ENCODE measurements at regions not wholly inside any gene's neighbourhood (a gene's known extent, or its start where the extent isn't known, plus 50 kb on each side); places are given as distances from the start of the nearest gene placed in this dataset.

DNA sequence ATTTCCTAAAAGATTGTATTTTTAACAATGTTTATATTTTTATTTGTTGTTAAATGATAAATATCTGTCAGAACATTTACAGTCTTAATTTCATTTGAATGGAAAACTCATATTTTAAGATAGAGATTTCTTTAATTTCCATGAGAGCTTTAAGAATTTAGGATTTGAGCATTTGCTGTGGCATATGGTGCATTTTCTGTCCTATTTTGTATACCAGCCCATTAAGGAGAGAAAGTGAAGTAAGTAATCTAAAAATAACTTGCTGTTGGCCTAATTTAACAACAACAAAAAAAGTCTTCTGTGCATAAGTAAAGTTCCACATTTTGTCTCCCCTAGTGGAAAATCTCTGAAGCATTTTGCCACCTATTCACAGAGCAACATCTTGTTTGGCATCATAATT is 190.9 kb upstream of the PPP1R3A start:
- no peak for DNase-seq

DNA sequence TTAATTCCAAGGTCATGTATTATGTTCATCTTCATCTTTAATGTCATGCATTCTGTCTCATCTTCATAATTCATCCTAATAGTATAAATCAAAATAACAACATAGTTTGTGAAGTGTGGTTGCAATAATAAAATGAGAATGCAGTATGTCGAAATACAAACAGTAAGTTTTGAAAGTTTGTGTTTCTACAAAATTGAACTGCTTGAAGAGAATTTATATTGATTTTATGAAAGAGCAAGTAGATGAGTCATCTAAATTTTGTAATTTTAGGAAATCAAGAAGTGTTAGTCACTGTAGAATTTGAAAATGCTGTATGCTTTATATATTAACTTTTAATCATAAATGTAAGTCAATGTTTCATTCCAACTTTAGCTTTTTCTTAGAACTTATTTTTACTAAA is 190.5 kb upstream of the PPP1R3A start:
- no peak for DNase-seq

DNA sequence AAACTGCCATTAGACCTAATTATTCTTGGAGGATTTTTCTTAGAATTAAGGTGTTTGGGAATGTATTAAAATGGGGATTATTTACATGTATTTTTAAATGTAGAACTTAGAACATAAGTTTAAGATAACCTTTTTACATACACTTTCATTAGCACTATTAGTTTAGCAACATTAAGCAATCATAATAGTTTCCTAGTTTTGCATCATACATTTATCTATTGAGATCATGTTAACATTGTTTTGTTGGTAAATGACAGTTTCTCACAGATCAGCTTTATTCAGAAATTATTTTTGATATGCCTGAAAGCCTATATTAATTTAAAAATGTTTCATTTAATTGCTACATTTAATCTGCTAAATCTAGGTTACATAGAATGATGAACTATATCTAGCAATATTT is 189.7 kb upstream of the PPP1R3A start:
- no peak for DNase-seq

DNA sequence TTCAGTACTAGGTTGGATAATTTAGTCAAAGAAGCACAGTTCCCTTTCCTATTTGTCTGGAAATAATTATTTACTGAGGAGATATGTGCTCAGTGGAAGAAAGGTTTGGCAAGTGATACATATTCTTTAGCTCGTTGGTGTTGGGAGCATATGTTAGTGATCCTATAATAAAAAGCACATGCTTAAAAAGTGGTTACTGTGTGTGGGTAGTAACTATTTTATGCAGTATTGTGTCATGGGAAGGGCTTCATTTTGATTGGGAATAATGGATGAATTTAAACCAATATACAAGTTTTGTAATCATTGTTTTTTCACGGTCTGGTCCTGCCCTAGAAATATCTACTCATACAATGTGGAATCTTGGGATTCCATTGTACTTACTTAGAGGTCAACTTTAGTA is 188.7 kb upstream of the PPP1R3A start:
- peak; percentile 78 for DNase-seq

DNA sequence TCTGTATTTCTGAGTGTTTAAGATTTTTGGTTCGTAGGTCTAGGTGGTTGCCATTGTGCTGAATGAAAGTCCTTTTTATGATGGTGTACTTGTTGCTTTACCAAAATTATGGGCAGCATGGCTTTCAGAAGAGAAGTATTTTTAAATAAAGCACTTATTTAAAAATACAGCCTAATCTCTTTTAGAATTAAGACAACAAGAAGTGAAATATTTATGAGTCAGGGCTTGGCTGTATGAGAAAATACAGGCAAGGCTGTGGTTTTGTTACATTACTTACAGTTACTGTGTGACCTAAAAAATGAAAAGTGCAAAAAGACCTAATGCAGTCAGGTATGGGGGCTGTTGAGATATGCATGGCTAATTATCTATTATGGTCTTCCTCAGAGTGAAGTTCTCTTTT is 185.2 kb upstream of the PPP1R3A start:
- DNase-seq = peak; percentile 37

DNA sequence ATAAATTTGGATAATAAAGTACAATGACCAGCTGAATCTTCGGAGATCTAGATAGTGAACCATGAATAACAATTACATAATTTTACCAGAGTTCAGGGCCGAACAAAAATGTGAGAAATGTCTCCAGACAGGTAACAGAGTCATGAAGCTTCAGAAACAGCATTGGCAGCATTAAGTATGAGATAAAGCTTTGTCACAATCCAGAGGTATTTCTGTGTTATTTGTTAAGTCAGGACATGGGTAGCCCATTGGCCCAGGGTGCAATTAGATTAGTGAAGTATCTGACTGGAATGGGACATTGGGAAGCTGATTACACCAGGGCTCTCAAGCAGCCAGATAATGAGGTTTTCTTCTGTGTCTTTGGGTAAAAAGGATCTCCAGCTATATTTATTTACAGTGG is 184.2 kb upstream of the PPP1R3A start:
- DNase-seq = no peak

DNA sequence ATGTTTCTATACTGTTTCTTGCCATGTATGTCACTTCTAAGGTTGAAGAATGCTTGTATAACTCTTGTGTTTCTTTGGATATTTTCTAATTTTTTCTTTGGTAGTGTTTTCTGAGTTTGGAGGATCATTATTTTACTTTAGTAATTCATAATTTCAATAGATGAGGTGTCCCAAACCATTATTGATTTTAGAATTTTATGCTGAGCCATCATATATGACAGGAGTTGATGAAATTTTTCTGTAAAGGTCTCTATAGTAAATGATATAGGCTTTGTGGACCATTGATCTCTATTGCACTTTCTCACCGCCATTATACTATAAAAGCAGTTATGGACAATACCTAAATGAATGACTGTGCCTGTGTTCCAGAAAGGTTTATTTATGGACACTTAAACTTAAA is 183.3 kb upstream of the PPP1R3A start:
- no peak for DNase-seq

DNA sequence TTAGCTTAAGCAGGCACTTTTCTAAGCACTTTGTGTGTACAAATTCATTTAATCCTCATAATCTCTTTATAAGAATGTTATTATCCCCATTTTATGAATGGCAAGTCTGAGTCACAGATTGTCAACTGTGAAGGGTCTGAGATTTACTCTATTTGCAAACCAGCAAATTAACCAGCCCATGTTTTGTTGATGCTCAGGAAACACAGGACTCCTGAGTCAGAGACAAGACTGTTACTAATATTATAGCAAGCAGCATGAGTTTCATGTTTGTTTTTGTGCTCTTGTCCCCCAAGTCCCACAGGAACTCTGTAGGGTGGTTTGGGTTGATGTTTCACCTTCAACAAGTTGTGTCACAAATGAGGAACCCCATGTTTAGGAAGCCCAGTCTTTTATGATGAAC is 182.0 kb upstream of the PPP1R3A start:
- DNase-seq = no peak

DNA sequence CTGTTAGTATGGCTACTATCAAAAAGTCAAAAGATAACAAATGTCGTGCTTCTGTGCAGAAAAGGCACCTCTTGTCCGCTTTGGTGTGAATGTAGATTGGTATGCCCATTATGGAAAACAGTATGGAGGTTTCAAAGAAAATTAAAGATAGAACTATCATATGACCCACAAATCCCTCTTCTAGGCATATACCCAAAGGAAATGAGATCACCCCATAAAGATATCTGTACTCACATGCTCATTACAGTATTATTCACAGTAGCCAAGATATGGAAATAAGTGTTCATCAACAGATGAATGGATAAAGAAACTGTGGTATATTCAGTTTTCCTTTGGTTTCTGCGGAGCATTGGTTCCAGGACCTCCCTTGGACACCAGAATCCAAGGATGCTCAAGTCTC is 180.5 kb upstream of the PPP1R3A start:
- no peak for DNase-seq

DNA sequence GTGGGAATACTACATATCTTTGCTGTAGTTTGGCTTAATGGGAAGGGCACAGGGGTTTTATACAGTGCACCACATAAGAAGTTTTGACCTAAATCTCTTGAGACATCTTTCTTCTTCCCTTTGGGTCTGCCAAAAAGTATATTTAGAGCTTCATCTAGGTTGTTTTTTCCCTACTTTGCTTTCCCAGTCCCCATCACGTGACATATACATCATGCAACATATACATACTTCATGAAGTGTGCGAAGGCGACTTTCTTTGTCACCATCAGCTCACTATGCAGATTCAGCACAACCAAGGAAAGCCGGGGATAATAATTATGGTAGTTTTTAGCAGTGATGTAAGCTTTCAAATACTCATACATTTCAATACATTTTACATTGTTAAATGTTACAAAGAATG is 177.1 kb upstream of the PPP1R3A start:
- DNase-seq = no peak

DNA sequence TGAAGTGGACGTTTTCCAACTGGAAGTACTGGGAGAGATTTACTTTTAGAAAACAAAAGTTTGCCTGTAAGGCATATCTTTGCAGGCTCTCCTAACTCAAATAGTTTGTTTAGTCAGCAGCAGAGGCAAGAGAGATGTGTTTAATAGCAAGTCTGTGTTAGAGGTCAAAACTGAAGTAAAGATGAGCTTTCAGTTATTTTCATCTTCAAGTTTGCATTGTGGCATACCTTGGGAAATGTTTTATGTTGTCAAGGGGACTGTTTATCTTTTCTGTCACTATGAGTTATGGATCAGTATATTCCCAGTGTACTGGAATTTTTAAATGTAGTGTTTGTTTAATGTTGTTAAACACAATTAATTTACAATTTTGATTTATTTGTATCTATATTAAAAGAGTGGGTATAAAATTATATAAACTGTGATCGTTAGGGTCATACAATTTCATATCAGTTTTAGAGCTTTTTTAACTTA is 169.7 kb upstream of the PPP1R3A start:
- DNase-seq = no peak

DNA sequence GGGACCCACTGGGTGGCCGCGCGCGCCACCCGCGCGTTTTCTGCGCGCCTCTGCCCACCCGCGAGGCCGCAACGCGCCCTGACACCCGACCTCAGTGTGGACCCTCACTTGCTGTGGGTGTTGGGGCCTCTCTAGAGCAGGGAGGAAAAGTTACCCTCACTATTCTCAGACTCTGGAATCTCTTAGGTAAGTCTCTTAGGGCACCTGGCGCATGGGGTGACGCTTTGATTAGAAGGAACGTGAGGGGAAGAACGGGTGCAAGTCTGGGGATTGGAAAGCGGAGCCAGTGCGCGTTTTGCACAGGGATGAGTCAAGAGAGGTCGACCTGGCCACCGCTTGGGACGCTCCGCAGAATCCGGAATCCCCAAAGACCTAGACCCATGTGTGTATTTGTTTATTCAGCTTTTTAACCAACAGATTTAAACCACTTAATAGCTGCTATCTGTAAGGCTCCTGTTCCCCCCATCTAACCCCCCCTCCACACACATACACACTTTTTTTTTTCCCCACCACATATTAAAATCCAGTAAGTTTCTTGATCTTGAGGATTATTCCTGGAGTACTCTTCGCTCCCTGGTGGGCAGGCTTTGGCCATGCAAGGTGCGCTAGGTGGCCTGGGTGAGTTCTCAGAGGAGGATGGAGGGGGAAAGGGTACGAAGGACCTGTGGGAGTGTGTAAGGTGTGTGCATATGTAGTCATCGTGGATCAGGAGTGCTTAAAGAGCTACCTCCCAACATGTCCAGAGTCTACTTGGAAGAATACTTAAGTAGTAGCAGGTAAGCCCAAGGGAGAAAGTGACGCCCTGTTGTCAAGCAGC is 169.1 kb upstream of the PPP1R3A start:
- DNase-seq = no peak

DNA sequence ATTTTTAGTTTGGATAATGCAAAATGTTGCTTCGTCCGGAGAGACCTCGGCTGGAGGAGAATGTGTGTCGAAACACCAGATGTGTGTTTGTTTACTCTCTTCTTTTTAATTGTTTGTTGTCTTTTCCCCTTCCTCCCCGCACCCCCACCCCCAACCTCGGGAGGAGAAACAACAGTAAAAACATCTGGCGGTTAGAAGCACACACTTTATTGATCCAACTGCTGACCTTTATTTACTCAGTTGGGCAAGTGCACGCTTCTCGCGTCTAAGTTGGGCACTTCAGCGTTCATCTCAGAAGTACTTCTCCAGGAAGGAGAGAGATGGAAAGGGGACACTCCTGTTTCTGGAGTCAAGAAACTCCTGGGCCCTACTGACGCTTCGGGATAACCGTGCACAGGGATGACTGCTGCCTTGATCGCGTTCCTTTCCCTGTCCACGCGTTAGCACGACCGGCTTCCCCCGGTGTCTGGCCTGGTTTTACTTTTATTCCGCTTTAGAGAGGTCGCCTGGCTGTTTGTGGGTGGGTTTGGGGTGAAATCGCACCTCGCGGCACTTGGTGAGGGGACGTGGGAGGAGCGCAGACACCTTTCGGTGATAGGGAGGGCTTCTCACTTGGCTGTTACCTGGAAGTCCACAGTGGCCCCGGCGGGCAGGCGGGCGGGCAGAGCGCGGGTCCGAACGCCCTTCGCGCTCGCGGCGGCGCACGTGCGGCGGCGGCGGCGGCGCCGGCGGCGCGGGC is 168.3 kb upstream of the PPP1R3A start:
- DNase-seq = peak; percentile 37

DNA sequence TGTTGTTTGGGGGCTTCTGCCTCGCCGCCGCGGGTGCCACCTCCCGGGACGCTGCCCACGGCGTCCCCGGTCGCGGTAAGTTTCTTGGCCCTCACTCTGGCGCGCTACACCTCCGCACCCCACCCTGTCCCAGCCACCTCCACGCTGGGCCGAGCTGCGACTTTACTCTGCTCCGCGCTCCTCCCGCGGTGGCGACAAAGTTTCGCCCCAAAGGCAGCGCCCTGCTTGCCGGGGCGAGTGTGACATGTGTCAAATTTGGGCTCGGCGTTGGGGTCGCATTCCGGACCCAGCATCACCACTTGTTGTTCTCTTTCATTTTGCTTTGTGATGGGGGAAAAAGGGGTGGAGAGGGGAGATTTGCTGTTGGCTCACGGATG is 167.7 kb upstream of the PPP1R3A start:
- DNase-seq = no peak

DNA sequence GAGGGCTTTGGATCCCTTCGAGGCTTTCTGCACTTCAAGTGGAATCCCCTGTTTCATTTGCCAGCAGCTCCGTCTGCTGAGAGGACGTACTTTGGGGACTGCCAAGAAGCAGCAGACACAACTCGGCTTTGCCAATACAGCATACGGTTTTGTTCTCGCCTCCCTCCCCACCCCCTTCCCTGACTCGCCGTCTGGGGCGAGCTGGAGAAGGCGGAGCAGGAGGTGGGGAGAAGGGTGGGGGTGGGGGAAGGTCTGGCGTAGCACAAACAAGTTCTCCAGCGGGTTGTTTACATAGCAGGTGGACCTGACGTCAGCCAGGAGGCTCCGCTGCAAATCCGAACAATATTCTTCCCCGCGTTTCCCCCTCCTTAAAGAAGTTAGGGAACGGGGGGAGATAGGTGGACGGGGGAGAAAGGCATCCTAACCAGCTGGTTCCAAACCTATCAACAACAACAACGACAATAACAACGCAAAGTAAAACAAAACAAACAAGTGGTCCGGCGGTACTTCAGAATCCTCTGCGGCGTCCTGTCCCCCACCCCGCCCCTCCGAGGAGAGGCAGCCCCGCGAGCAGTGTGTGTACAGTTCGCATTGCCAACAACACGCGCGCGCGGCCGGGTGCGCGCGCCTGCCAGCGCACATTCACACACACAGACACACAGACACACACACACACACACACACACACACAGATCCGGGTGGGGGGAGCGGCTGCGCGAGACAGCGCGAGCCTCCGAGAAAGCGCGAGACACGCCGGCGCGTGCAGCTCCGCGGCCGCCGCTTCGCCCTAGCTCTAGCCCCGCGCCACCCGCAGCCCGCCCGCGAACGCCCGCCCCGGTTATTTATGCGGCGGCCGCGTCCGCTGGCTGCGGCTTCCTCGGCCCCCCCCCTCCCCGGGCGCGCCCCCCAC is 167.0 kb upstream of the PPP1R3A start:
- DNase-seq = peak; percentile 85

DNA sequence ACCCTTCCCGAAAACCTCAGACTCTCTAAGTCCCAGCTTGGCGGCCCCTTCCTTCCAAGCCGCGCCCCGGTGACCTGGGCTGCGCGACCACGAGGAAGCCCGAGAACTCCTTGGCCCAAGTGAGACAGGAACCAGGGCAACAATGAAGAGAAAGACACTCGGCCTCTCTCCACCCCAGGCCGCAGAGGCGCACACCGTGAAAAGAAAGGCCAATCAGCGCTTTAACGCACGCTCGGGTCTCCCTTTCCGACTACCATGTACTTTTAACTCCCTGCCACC is 166.4 kb upstream of the PPP1R3A start:
- no peak for DNase-seq

DNA sequence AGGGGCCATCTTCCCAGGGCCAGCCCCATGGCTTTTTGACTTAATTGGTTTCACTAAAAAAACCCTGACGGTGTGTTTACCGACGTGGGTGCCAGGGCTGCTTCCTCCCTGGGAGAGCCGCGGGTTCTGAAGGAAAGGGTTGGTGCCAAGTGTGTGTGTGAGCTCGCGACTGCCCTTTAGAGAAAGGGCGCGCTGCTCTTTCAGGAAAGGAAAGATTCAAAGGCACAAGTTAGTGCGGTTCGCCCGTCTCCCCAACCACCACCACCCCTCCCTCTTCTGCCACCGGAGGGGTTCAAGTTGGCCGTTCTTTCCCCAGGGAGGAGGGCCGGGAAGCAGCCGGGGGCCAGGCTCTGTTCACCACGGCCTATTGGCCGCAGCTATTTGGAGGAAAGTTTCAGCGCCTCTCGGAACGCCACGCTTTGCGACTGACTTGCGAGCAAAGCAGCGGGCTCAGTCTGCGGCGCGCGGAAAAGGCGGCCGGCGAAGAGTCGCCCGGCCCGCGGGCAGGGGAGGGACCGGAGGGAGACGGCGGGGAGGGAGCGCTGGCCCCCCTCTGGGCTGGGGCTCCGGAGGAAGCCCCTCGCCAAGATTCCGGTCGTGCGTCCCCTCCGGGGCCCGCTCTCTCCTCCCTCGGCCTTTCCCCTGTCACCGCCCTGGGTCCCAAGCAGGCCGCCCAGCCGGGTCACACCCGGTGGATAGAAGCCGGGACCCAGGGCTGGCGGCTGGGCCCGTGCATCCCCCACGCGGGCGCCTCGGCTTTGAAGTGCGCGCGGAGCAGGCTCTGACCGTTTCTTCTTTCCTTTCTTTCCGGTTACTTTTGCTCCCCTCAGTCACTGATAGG is 165.9 kb upstream of the PPP1R3A start:
- DNase-seq = peak; percentile 38

DNA sequence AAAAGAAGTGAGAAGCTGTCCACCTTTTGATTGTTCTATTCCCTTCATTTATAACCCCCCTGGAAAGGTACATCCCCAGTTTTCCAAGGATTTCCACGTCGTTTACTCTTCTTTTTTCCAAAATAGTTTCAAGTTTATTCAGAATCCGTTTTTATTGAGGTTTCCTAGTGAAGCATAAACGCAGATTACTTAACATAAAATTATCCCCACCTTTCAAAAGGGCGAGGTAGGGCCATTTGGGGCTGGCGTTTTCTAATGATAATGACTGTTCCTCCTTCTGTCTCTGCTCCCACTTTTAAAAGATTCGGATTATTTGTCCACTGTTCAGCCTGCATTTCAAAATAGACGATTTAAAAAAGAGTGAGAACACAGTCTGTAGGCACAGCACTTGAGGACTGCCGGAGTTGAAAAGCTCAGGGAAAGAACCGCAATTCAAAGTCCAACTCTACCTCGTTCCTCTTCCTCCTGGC is 165.2 kb upstream of the PPP1R3A start:
- DNase-seq = no peak

DNA sequence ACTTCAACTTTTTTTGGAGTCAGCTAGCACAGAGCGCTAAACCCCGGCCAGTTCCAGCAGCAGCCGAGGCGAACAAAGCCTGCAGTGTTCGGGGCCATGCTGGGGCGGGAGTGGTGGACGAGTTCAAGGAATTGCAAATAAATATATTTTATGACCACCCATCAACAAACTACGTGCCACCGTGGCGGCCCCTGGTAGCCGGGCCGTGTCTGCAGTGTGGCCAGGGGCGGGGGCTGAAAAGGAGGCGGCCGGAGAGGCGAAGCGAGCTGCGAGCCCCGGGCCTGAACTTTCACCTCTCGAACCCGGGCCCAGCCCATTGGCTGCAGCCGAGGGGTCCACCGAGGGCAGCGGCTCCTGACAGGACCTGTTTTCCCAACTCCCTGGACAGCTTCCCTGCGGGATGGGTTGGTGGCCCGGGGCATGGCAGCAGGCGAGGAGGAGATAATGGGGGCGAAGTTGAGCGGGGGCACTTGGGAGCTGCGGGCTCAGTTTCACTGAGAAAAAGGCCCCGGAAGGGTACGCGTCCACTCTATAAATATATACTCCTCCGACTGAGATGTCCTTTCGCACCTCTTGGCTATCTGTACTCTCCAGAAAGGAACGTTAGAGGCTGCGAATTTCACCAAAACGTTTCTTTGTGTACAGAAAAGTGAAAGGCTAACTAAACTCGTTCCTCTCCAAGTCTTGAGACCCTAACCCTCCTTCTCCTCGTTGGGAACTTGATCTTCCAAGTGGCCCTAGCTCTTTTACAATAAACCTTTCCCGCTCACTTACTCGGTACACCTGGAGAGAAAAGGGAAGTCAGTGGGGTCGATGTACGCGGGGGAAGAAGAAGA is 164.6 kb upstream of the PPP1R3A start:
- DNase-seq = peak; percentile 21

DNA sequence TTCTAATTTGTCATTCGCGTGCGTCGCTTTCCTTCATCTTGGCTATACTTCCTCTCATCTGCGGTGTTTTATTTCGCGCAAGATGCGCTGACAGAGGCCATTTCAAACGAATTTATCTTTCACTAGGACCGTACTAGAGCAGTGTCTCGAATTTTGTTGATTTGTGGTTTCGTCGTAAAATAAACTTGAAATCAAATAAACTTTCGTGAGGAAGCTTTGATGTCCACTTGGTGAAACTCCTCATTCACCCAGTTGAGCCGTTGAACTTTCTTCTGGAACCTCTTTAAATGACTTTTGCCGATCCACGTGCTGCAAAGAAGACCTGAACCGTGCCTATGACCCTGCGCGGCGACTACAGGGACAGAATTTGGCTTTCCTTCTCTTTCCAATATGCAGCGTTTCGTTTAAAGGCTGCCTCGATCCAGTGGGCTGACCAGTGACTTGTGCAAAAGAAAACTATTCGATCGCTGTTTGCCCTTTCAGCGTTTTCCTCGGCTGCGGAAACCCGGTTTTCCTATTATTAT is 163.9 kb upstream of the PPP1R3A start:
- DNase-seq = no peak
